Cardiac fibroblast (primary cell): ENCODE measurements at regions not wholly inside any gene's neighbourhood (a gene's known extent, or its start where the extent isn't known, plus 50 kb on each side); places are given as distances from the start of the nearest gene placed in this dataset.

Source experiments
- DNase-seq, 2 donors: peaks; one replicate each; pipeline versions ENCODE4 v3.0.0 to v3.0.0-alpha.2; 2010; ENCODE audit warnings: low read depth in 2 of 2
- H3K4me3 ChIP-seq, 2 donors: replicated peaks in 1 of 2; 1 replicate in 1 of 2; 2 replicates in 1 of 2; pipeline ENCODE4 v1.5.1; 2011; ENCODE audit warnings: low read depth in 2 of 2, low read length in 2 of 2, mild to moderate bottlenecking in 2 of 2, moderate library complexity in 1 of 2
- CTCF ChIP-seq: IDR thresholded peaks from one replicate; pipeline ENCODE4 v1.5.1; 2011; ENCODE audit warnings: low read depth, mild to moderate bottlenecking, low read length, inconsistent platforms

- no peak for TF ChIP-seq CTCF
- no peak for DNase-seq
- H3K4me3 ChIP-seq: no peak overlapping the region
Observed at GRCh38 chr14:82501554-82501953, 967.9 kb upstream of the SEL1L start.

- H3K4me3 ChIP-seq: no peak overlapping the region
- no peak for DNase-seq
- no peak for TF ChIP-seq CTCF
Observed at GRCh38 chr14:82502043-82502442, 968.4 kb upstream of the SEL1L start.

- no peak for TF ChIP-seq CTCF
- no peak overlapping the region for H3K4me3 ChIP-seq
- no peak for DNase-seq
Observed at GRCh38 chr14:82504894-82505293, 971.2 kb upstream of the SEL1L start.

GRCh38 chr14:82510007-82510406 lies 976.4 kb upstream of the SEL1L start:
- DNase-seq: no peak
- no peak overlapping the region for H3K4me3 ChIP-seq
- no peak for TF ChIP-seq CTCF

- no peak for TF ChIP-seq CTCF
- no peak overlapping the region for H3K4me3 ChIP-seq
- DNase-seq: no peak
Observed at GRCh38 chr14:82511399-82511798, 977.7 kb upstream of the SEL1L start.

GRCh38 chr14:82520765-82521164 lies 987.1 kb upstream of the SEL1L start:
- TF ChIP-seq CTCF: no peak
- no peak overlapping the region for H3K4me3 ChIP-seq
- DNase-seq: no peak

- DNase-seq: no peak
- TF ChIP-seq CTCF: no peak
- no peak overlapping the region for H3K4me3 ChIP-seq
Observed at GRCh38 chr14:82521191-82521590, 987.5 kb upstream of the SEL1L start.
